ENCODE measurements at regions not wholly inside any gene's neighbourhood (a gene's known extent, or its start where the extent isn't known, plus 50 kb on each side); places are given as distances from the start of the nearest gene placed in this dataset.

- DNase-seq, result no peak
Observed at GRCh38 chr10:107398115-107398514, 233.6 kb upstream of the SORCS1 start.

DNA sequence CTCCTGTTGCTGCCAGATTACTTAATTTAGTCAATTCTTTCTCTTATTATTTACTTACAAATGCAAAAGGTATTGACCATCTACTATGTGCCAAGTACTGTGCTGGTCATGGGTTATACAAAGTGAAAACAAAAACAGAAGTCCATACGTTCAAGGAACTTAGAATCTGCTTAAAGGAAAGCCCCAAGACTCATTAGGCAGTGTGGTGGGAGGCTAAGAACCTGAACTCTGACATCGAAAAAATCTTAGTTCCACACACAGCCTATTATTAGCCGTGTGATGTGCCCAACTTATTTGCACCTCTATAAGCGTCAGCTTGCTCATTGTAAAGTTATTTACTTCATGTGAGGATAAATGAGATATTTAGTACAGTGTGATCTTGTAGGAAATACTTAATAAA is 227.4 kb upstream of the SORCS1 start:
- DNase-seq, result no peak

DNA sequence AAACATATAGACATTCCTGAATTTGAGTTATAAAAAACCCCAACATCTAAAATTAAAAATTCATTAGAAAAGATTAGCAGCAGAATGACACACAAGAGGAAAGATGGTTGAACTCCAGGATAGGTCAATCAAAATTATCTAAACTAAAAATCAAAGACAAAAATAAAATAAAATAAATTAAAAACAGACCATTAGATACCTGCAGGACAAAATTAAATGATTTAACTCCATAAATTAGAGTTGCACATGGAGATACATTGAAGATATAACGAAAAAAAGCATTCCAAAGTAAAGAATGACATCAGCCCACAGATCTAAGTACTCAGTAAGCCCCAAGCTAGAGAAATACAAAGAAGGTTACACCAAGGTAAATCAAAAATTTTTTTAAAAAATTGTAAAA is 226.1 kb upstream of the SORCS1 start:
- no peak for DNase-seq

GRCh38 chr10:107383357-107383756 is 218.9 kb upstream of the SORCS1 start:
- no peak for DNase-seq

GRCh38 chr10:107379601-107380000 is 215.1 kb upstream of the SORCS1 start:
- DNase-seq, result no peak

DNA sequence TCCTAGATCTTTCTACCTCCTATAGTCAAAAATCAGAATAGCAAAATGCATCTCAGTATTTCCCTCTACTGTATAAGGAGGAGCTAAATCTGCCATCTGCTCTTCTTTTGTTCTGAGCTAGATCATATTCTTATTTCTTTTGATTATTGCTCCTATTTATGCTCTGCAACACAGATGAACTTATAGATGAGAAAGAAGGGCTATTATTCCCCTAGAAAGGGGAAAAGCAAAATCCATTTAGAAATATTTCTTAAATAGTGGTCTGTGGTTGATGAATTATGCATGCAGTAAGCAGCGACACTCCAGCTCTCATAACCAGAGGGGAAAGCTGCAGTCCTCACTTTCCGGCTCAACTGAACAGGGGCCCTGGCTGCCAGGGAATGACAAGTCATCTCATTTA is 207.3 kb upstream of the SORCS1 start:
- DNase-seq, result no peak

DNA sequence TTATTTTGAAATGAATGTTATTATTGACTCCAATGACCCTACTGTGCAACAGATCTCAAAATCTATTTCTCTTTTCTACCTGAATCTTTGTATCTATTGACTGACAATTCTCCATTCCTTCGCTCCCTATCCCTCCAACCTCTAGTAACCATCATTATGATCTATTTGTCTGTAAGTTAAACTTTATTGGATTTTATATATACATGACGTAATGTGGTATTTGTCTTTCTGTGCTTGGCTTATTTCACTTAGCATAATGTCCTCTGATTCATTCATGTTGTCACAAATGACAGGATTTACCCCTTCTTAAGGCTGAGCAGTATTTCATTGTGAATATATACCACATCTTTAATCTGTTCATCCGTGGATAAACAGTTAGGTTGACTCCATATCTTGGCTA is 200.4 kb upstream of the SORCS1 start:
- no peak for DNase-seq

- no peak for DNase-seq
Observed at GRCh38 chr10:107362306-107362705, 197.8 kb upstream of the SORCS1 start.

GRCh38 chr10:107357033-107357432 is 192.5 kb upstream of the SORCS1 start:
- DNase-seq, result no peak

DNA sequence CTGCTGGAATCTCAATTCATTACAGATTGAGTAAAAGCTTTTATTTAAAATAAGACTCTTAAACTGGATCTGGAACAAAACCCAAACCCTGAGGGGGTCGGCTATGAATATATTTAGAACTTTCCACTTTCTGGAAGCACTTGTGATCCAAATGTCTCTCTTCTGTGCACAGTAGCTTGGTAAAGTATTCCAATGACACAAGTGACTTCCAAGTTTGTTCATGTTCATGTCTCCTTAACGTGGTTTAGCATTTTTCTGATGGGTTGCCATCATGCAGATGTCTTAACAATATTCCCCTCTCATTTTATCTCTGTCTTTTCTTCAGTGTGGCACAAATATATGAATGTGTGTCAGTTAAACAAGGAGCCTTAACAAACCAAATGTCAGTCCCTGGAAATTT is 191.9 kb upstream of the SORCS1 start:
- DNase-seq, result no peak

DNA sequence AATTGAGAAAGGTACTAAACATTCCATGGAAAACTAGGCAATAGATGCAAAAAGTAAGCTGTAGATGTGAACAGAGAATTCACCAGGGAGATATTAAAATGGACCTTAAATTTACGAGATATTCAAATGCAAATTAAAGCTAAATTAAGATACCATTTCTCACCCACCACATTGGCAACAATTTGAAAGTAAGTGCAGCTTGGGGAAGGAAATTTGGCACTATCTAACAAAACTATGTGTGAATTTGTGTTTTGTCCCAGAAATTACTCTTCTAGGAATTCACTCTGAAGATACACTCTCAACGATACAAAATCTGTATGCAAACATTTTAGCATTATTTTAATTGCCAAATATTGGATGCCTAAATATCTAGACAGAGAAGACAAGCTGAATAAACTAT is 178.2 kb upstream of the SORCS1 start:
- DNase-seq, result no peak

DNA sequence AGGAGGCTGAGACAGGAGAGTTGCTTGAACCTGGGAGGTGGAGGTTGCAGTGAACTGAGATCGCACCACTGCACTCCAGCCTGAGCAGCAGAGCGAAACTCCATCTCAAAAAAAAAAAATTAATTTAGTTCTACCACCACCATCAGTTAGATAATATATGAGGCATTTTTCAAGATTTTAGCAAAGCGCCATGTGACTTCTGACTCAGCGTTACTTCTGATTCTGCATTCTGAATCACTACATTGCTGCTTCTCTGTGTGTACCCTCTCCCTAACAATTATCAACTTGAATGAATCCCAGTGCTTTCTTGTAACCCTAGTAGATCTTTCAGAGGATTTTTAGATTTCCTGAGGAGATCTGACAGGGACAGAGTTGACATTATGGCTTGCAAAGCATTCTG is 176.8 kb upstream of the SORCS1 start:
- DNase-seq, result no peak

DNA sequence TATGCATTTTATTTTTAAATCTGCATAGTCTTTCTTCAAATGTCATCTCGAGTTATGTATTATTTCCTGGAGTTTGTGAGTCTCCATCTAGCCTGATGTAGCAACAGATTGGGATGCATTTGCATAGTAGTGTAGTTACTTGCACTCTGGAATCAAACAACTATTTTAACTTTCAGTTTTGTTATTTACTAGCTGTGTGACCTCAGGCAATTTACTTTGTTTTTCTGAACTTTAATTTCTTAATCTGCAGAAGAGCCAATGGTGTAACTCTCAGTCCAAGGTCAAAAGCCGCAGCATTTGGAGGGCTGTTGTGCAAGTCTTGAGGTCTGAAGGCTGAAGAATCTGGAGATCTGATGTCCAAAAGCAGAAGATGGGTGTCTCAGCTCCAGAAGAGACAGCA is 175.8 kb upstream of the SORCS1 start:
- DNase-seq, result no peak

DNA sequence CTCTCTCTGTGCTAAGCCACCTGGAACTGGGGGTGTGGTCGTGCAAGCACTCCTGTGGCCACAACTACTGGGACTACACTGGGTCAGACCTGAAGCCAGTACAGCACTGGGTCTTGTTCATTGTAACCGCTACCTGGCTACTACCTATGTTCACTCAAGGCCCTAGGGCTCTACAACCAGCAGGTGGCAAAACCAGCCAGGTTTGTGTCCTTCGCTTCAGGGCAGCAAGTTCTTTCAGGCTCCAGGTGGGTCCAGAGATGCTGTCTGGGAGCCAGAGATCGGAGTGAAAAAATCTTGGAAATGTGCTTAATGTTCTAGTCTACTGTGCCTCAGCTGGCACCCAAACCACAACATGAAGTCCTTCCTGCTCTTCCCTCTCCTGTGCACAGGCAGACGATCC is 171.6 kb upstream of the SORCS1 start:
- DNase-seq, result no peak

- DNase-seq, result no peak
Observed at GRCh38 chr10:107317592-107317991, 153.1 kb upstream of the SORCS1 start.

DNA sequence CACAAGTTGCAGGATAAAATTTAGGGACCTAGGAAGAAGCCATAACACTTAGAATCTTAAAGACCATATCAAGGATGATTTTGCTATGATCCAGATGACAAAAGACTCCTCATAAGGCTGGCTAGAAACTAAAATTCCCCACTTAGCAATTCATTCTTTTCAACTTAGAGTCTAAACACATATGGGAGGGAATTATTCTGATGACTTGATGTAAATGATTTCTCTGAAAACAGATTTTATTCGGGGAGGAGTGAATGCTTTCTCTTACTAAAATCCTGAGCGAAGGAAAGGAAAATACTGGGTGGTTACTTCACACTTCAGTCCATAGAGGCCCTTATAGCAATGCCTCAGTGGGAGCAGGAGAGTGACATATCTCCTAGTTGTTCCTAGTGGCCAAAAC is 138.7 kb upstream of the SORCS1 start:
- DNase-seq, result no peak

- DNase-seq, result no peak
Observed at GRCh38 chr10:107299606-107300005, 135.1 kb upstream of the SORCS1 start.

- no peak for DNase-seq
Observed at GRCh38 chr10:107284187-107284586, 119.7 kb upstream of the SORCS1 start.

GRCh38 chr10:107280293-107280692 is 115.8 kb upstream of the SORCS1 start:
- no peak for DNase-seq

DNA sequence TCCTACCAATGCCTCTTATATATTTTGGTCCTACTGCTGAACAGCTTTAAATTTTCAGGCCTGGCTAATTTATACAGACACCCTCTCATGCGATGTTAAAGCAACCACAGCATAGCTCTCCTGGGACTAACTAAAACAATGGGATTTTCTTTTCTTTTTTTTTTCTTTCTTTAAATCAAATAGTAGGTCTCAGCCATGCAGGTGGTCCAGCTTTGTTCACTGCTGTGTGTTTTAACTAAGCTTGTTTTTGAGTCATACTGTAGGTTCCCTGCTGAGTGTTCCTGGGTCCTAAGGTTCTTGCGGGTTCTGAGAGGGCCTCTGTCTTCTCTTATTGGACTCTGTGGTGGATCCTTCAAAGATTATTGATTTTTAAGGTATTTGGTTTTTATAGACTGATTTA is 113.1 kb upstream of the SORCS1 start:
- no peak for DNase-seq

- no peak for DNase-seq
Observed at GRCh38 chr10:107275806-107276205, 111.3 kb upstream of the SORCS1 start.

DNA sequence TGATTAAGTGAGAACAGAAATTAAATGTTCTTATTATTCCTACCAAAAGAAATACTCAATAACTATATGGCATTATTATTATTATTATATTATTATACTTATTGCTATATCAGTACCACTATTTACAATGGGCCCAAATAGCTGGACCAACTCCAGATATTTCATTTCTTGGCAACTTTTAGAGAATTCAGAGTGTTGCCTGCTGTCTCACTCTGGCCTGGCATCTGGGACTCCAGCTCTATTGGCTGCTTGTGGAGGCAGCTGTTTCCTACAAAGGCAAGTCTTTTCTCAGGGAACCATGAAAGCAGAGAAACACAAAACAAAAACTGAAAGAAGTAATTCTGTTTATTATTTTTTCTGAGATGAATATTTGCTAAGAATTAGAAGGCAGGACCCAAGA is 105.1 kb upstream of the SORCS1 start:
- no peak for DNase-seq

DNA sequence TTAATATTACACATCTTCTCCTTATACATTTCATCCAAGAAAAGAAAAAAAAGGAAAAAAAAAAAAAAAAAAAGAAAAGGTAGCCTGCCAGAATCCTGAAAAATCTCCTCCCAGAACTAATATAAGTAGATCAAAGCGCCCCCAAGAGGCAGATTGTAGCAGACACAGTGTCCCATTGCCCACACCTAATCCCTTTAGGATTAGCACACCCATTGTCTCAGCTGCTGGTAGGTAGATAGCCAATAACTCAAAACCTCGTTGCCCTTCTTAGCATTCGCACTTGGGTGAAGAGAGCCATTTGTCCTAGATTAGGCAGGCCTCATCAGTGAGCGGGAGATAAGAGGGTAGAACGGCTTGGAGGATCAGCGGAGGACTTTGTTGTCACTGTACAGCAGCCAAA is 100.2 kb upstream of the SORCS1 start:
- DNase-seq, result no peak

DNA sequence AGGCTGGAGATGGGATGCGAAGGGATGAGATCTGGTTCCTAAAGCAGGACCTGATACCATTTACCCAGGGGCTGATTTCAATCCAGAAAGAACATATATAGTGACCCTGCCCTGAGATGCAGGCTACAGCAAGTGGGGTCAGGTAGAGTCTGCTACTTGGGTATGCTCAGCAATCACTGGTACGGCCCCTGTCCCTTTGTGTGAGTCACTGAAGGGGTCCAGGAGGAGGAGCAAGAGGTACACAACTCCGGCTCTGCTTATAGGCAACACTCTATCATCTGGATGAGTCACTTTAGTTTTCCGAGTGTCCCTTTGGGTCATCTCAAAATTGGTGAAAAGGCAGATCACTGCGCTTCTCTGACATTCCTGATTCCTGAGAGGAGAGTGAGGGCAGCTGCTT is 79.6 kb upstream of the SORCS1 start:
- DNase-seq, result no peak

GRCh38 chr10:107238275-107238674 is 73.8 kb upstream of the SORCS1 start:
- DNase-seq, result no peak

DNA sequence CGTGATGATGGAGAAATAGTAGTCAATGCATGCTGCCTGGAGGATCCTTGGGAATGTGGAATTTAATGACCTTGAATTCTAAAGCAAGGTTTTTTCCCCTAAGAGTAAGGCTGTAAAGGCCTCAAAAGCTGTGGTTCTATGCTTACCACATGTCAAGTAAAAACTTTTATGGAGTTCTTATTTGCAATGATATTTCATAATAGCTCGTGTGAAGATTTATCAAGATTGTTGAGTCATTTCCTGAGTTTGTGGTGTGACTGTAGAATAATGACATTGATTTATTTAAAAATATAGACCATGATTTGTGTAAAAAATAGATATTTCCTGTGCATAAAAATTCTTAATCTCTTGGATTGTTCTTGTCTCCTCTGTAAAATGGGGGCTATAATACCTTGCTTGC is 67.5 kb upstream of the SORCS1 start:
- DNase-seq, result no peak

Data from stimulated activated CD4-positive, alpha-beta T cell treated with anti-CD3 and anti-CD28 coated beads, Interleukin-4, amount 100 ng/mL, for 24 hours (primary cell).